ENCODE measurements at regions not wholly inside any gene's neighbourhood (a gene's known extent, or its start where the extent isn't known, plus 50 kb on each side); places are given as distances from the start of the nearest gene placed in this dataset.
"Not testable (repeated sequence)": the region's sequence is repeated elsewhere in the genome, so short reads cannot be mapped to it uniquely, and the experiment has no call there.

DNA sequence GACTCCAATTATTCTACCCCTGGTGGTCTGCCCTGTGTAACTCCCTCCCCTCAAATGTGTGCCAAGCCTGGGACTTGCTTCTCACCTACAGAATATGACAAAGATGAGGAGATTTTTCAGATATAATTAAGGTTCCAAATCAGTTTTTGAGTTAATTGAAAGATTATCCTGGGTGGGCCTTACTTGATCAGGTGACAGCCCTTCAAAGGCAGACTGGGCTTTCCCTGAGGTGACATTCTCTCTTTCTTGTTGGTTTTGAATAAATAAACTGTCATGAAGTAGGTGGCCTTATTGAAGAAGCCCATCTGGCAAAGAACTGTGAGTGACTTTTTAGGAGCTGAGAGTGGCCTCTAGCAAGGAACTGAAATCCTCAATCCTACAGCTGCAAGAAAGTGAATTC, 106.0 kb downstream of the BRMS1L start:
- DNase-seq = no peak

- DNase-seq = no peak
Measured at GRCh38 chr14:35931346-35931745, 105.2 kb downstream of the BRMS1L start.

GRCh38 chr14:35929186-35929585, 103.0 kb downstream of the BRMS1L start:
- no peak for DNase-seq

GRCh38 chr14:35927727-35928126, 101.6 kb downstream of the BRMS1L start:
- DNase-seq = no peak

- no peak for DNase-seq
Measured at GRCh38 chr14:35925319-35925718, 99.2 kb downstream of the BRMS1L start.

DNA sequence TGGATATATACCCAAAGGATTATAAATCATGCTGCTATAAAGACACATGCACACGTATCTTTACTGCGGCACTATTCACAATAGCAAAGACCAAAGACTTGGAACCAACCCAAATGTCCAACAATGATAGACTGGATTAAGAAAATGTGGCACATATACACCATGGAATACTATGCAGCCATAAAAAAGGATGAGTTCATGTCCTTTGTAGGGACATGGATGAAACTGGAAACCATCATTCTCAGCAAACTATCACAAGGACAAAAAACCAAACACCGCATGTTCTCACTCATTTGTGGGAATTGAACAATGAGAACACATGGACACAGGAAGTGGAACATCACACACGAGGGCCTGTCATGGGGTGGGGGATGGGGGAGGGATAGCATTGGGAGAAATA, 96.5 kb downstream of the BRMS1L start:
- not testable (repeated sequence) for DNase-seq

GRCh38 chr14:35921745-35922144, 95.6 kb downstream of the BRMS1L start:
- no peak for DNase-seq
